ENCODE measurements at regions not wholly inside any gene's neighbourhood (a gene's known extent, or its start where the extent isn't known, plus 50 kb on each side); places are given as distances from the start of the nearest gene placed in this dataset.

GRCh38 chr1:59072583-59072947 lies 224.3 kb upstream of the FGGY start:
- Histone ChIP-seq H3K27ac (ENCODE audit: poor library complexity, severe bottlenecking) (no peak overlapping the region), H3K27me3 (ENCODE audit: insufficient read depth, poor library complexity, severe bottlenecking) (no peaks in the 10 kb centered on the region), H3K4me3 (ENCODE audit: severe bottlenecking) (no peak overlapping the region), H3K36me3 (ENCODE audit: low read depth) (no peaks in the 10 kb centered on the region), H3K9me3 (ENCODE audit: severe bottlenecking) (no peaks in the 10 kb centered on the region), H3K4me1 (ENCODE audit: insufficient read depth, poor library complexity, severe bottlenecking) (peaks cover 8% of the 10 kb centered on the region)
- DNase-seq (ENCODE audit: low spot score) (no peak), ATAC-seq (ENCODE audit: low read depth) (no peak)
- TF ChIP-seq, protein P1, sequence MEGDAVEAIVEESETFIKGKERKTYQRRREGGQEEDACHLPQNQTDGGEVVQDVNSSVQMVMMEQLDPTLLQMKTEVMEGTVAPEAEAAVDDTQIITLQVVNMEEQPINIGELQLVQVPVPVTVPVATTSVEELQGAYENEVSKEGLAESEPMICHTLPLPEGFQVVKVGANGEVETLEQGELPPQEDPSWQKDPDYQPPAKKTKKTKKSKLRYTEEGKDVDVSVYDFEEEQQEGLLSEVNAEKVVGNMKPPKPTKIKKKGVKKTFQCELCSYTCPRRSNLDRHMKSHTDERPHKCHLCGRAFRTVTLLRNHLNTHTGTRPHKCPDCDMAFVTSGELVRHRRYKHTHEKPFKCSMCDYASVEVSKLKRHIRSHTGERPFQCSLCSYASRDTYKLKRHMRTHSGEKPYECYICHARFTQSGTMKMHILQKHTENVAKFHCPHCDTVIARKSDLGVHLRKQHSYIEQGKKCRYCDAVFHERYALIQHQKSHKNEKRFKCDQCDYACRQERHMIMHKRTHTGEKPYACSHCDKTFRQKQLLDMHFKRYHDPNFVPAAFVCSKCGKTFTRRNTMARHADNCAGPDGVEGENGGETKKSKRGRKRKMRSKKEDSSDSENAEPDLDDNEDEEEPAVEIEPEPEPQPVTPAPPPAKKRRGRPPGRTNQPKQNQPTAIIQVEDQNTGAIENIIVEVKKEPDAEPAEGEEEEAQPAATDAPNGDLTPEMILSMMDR (IDR thresholded peaks at IDR 0.05; ENCODE audit: poor library complexity, severe bottlenecking): no peak

- Histone ChIP-seq H3K36me3 (ENCODE audit: low read depth) (no peaks in the 10 kb centered on the region), H3K27ac (ENCODE audit: poor library complexity, severe bottlenecking) (no peak overlapping the region), H3K4me1 (ENCODE audit: insufficient read depth, poor library complexity, severe bottlenecking) (peaks cover 8% of the 10 kb centered on the region), H3K9me3 (ENCODE audit: severe bottlenecking) (no peaks in the 10 kb centered on the region), H3K27me3 (ENCODE audit: insufficient read depth, poor library complexity, severe bottlenecking) (no peaks in the 10 kb centered on the region), H3K4me3 (ENCODE audit: severe bottlenecking) (no peak overlapping the region)
- TF ChIP-seq, protein P1 (IDR thresholded peaks at IDR 0.05; ENCODE audit: poor library complexity, severe bottlenecking): no peak
- no peak for DNase-seq (ENCODE audit: low spot score)
- no peak for ATAC-seq (ENCODE audit: low read depth)
Measured at GRCh38 chr1:59074598-59074997, 222.3 kb upstream of the FGGY start.

DNA sequence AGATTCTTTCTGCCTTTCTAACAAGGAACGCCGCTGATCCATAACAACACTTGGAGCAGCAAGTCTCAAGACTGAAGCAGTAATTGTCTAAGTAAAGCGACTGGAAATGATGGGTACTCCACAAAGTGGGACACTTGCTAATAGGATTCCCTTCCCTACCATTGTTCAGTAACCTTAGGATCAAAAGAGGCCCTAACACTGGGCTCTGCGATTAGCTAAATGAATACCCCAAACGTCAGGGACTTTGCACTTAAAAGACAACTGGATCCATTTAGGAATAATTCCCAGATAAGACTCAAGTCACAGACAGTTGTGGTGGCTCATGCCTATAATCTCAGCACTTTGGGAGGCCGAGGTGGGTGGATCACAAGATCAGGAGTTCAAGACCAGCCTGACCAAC lies 221.9 kb upstream of the FGGY start:
- Histone ChIP-seq H3K4me3 (ENCODE audit: severe bottlenecking) (no peak overlapping the region), H3K27ac (ENCODE audit: poor library complexity, severe bottlenecking) (no peak overlapping the region), H3K9me3 (ENCODE audit: severe bottlenecking) (no peaks in the 10 kb centered on the region), H3K4me1 (ENCODE audit: insufficient read depth, poor library complexity, severe bottlenecking) (peaks cover 8% of the 10 kb centered on the region), H3K36me3 (ENCODE audit: low read depth) (no peaks in the 10 kb centered on the region), H3K27me3 (ENCODE audit: insufficient read depth, poor library complexity, severe bottlenecking) (no peaks in the 10 kb centered on the region)
- DNase-seq (ENCODE audit: low spot score) (no peak), ATAC-seq (ENCODE audit: low read depth) (no peak)
- TF ChIP-seq, protein P1 (IDR thresholded peaks at IDR 0.05; ENCODE audit: poor library complexity, severe bottlenecking): no peak

GRCh38 chr1:59076612-59077011 lies 220.3 kb upstream of the FGGY start:
- no peak for ATAC-seq (ENCODE audit: low read depth)
- Histone ChIP-seq H3K27me3 (ENCODE audit: insufficient read depth, poor library complexity, severe bottlenecking) (no peaks in the 10 kb centered on the region), H3K4me3 (ENCODE audit: severe bottlenecking) (no peak overlapping the region), H3K27ac (ENCODE audit: poor library complexity, severe bottlenecking) (no peak overlapping the region), H3K9me3 (ENCODE audit: severe bottlenecking) (no peaks in the 10 kb centered on the region), H3K4me1 (ENCODE audit: insufficient read depth, poor library complexity, severe bottlenecking) (peaks cover 9% of the 10 kb centered on the region), H3K36me3 (ENCODE audit: low read depth) (no peaks in the 10 kb centered on the region)
- TF ChIP-seq, protein P1 (IDR thresholded peaks at IDR 0.05; ENCODE audit: poor library complexity, severe bottlenecking): peak; percentile 40
- no peak for DNase-seq (ENCODE audit: low spot score)

- H3K27ac ChIP-seq (ENCODE audit: poor library complexity, severe bottlenecking): no peak overlapping the region
- no peak for DNase-seq (ENCODE audit: low spot score)
- H3K27me3 ChIP-seq (ENCODE audit: insufficient read depth, poor library complexity, severe bottlenecking): no peaks in the 10 kb centered on the region
- H3K4me3 ChIP-seq (ENCODE audit: severe bottlenecking): no peak overlapping the region
- H3K4me1 ChIP-seq (ENCODE audit: insufficient read depth, poor library complexity, severe bottlenecking): peaks cover 6% of the 10 kb centered on the region
- ATAC-seq (ENCODE audit: low read depth): no peak
- TF ChIP-seq, protein P1 (IDR thresholded peaks at IDR 0.05; ENCODE audit: poor library complexity, severe bottlenecking): no peak
- no peaks in the 10 kb centered on the region for H3K36me3 ChIP-seq (ENCODE audit: low read depth)
- no peaks in the 10 kb centered on the region for H3K9me3 ChIP-seq (ENCODE audit: severe bottlenecking)
Measured at GRCh38 chr1:59077466-59078069, 219.3 kb upstream of the FGGY start.
